Spleen (tissue), 11 donors: ENCODE measurements at regions not wholly inside any gene's neighbourhood (a gene's known extent, or its start where the extent isn't known, plus 50 kb on each side); places are given as distances from the start of the nearest gene placed in this dataset.
"Not testable (repeated sequence)": the region's sequence is repeated elsewhere in the genome, so short reads cannot be mapped to it uniquely, and the experiment has no call there.

Experiments used
- DNase-seq: peaks from one replicate; pipeline ENCODE4 v3.0.0-alpha.2; 2020
- H3K27ac ChIP-seq, 8 donors: fragments of 200-600 bp; sonication (generic) in 7 of 8; 1 replicate in 4 of 8; 2 replicates in 4 of 8; pipeline versions ENCODE4 v1.5.0 to v1.8.0; 2016 to 2021; ENCODE audit warnings: inconsistent platforms in 4 of 8, mild to moderate bottlenecking in 4 of 8, moderate library complexity in 1 of 8
- H3K27me3 ChIP-seq, 7 donors: fragments of 200-600 bp; sonication (generic) in 6 of 7; replicated peaks in 1 of 7; 1 replicate in 4 of 7; 2 replicates in 3 of 7; pipeline versions ENCODE4 v1.5.0 to v1.8.0; 2016 to 2021; ENCODE audit warnings: inconsistent platforms in 3 of 7, mild to moderate bottlenecking in 1 of 7
- H3K36me3 ChIP-seq, 6 donors: fragments of 200-600 bp; sonication (generic) in 5 of 6; 1 replicate in 4 of 6; 2 replicates in 2 of 6; pipeline versions ENCODE4 v1.5.0 to v1.8.0; 2016 to 2021; ENCODE audit warnings: inconsistent platforms in 2 of 6
- H3K4me1 ChIP-seq, 6 donors: fragments of 200-600 bp; sonication (generic) in 5 of 6; 1 replicate in 3 of 6; 2 replicates in 3 of 6; pipeline versions ENCODE4 v1.5.0 to v1.8.0; 2016 to 2021; ENCODE audit warnings: inconsistent platforms in 3 of 6
- H3K4me3 ChIP-seq, 8 donors: fragments of 200-600 bp; sonication (generic) in 7 of 8; 1 replicate in 4 of 8; 2 replicates in 4 of 8; pipeline versions ENCODE4 v1.5.0 to v1.8.0; 2016 to 2021; ENCODE audit warnings: inconsistent platforms in 4 of 8, mild to moderate bottlenecking in 4 of 8, moderate library complexity in 2 of 8
- H3K9me3 ChIP-seq, 8 donors: fragments of 200-600 bp; sonication (generic) in 7 of 8; 1 replicate in 4 of 8; 2 replicates in 4 of 8; pipeline versions ENCODE4 v1.5.0 to v1.8.0; 2016 to 2021; ENCODE audit warnings: inconsistent platforms in 4 of 8
- POLR2A ChIP-seq, 3 donors: fragments of 450-650 bp; IDR thresholded peaks; one replicate each; pipeline ENCODE4 v1.5.1; 2017; ENCODE audit warnings: antibody characterized with exemption in 3 of 3, mild to moderate bottlenecking in 1 of 3
- POLR2AphosphoS5 ChIP-seq, 3 donors: sonication (generic); formaldehyde crosslinking; IDR thresholded peaks; one replicate each; pipeline ENCODE4 v1.5.1; 2017; ENCODE audit warnings: antibody characterized with exemption in 3 of 3
- WGBS, 5 donors: extraction: QIAGEN DNeasy Blood & Tissue Kit in 3 of 5; methylation state at CpG; one replicate each; pipeline versions ENCODE4 v1.1.5 to v1.1.7; 2013 to 2018; 5-methylcytosine and 5-hydroxymethylcytosine counted together
- intact Hi-C: fragments of 100-400 bp; cut with DNase I; formaldehyde crosslinking; loops from one replicate; pipeline ENCODE4 v1.15.0; 2023; ENCODE audit warnings: low total_unique reads
- TF ChIP-seq, protein P1 (sequence below), 11 experiments: fragments of 200-600 bp in 7 of 11; fragments of 450-650 bp in 4 of 11; sonication (generic) in 4 of 11; IDR thresholded peaks in 8 of 11; conservative IDR thresholded peaks in 3 of 11; 1 replicate in 7 of 11; 2 replicates in 4 of 11; pipeline versions ENCODE4 v1.4.0 to v1.8.0; 2016 to 2021; ENCODE audit warnings: antibody characterized with exemption in 11 of 11, inconsistent platforms in 4 of 11, mild to moderate bottlenecking in 1 of 11
- donor health status: healthy with polysubstance abuse.
- donor health status: DM: no; HTN: no; CAD: no; lungs with moderate emphysema.
- donor health status: DM: no; HTN: no; CAD: no.
- donor health status: Bipolar disorder and iron deficiency.
- donor health status: healthy.
- donor health status: DM: no; HTN: no; CAD: no.
- donor health status: DM: yes; HTN: yes; CAD: no.

DNA sequence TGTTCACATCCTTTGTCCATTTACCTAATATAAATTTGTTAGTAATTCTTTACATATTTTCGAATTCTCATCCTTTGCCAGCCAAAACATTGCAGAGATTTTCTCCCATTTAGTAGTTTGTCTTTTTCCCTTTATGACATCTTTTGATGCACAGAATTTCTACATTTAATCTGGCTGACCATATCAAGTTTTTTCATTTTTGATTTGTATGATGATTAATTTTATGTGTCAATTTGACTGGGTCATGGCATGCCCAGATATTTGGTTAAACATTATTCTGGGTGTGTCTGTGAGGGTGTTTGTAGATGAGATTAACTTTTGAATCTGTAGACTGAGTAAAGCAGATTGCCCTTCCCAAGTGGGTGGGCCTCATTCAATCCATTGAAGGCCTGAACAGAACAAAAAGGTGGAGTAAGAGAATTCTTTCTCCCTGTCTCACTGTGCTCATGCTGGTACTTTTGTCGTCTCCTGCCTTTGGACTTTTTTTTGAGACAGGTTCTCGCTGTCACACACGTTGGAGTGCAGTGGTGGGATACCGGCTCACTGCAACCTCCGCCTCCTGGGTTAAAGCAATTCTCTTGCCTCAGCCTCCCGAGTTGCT, 72.1 kb upstream of the EPB41L1 start:
- WGBS, 5 donors: 94 to 95% (median 95%) methylated on average over 7 of the region's 7 CpGs
- H3K27ac ChIP-seq: no peak overlapping the region
- no peaks in the 10 kb centered on the region for H3K4me1 ChIP-seq
- H3K27me3 ChIP-seq: peaks cover 0 to 16% (median 0%) of the 10 kb centered on the region in 7 donors
- no peaks in the 10 kb centered on the region for H3K9me3 ChIP-seq
- DNase-seq: no peak
- intact Hi-C loops: no loop called here
- H3K4me3 ChIP-seq: no peak overlapping the region
- no peaks in the 10 kb centered on the region for H3K36me3 ChIP-seq
- TF ChIP-seq POLR2A (IDR thresholded peaks at IDR 0.05): no peak
- no peak for TF ChIP-seq POLR2AphosphoS5 (IDR thresholded peaks at IDR 0.05)
- TF ChIP-seq, protein P1, sequence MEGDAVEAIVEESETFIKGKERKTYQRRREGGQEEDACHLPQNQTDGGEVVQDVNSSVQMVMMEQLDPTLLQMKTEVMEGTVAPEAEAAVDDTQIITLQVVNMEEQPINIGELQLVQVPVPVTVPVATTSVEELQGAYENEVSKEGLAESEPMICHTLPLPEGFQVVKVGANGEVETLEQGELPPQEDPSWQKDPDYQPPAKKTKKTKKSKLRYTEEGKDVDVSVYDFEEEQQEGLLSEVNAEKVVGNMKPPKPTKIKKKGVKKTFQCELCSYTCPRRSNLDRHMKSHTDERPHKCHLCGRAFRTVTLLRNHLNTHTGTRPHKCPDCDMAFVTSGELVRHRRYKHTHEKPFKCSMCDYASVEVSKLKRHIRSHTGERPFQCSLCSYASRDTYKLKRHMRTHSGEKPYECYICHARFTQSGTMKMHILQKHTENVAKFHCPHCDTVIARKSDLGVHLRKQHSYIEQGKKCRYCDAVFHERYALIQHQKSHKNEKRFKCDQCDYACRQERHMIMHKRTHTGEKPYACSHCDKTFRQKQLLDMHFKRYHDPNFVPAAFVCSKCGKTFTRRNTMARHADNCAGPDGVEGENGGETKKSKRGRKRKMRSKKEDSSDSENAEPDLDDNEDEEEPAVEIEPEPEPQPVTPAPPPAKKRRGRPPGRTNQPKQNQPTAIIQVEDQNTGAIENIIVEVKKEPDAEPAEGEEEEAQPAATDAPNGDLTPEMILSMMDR (IDR thresholded peaks at IDR 0.05 in 8 of 11, conservative IDR thresholded peaks at IDR 0.05 in 3 of 11): no peak

DNA sequence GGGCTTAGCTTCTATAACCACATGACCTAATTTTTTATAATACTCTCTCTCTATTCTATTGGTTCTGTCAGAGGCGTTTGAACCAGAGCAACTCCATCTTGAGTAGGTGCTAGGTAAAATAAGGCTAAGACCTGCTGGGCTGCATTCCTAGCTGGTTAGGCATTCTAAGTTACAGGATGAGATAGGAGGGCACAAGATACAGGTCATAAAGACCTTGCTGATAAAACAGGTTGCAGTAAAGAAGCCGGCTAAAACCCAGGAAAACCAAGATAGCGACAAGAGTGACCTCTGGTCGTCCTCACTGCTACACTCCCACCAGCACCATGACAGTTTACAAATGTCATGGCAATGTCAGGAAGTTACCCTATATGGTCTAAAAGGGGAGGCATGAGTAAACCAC, 71.3 kb upstream of the EPB41L1 start:
- H3K36me3 ChIP-seq, H3K4me3 ChIP-seq, intact Hi-C loops, H3K4me1 ChIP-seq, H3K27ac ChIP-seq, H3K27me3 ChIP-seq, DNase-seq, H3K9me3 ChIP-seq: not testable (repeated sequence)
- WGBS, 5 donors: 68 to 87% (median 81%) methylated on average over 4 of the region's 4 CpGs

DNA sequence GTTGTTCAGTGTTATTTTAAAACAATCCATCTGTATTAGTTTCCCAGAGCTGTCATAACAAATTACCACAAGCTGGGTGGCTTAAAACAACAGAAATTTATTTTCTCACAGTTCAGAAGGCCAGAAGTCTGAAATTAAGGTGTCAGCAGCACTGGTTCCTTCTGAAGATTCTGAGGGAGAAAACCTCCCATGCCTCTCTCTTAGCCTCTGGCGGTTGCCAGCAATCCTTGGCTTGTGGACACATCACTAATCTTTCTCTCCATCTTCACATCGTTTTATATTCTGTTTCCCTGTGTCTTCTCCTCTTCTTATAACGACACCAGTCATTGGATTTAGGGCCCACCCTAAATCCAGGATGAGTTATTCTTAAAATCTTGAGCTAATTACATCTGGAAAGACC, 70.2 kb upstream of the EPB41L1 start:
- H3K27ac ChIP-seq: no peak overlapping the region
- intact Hi-C loops: no loop called here
- H3K27me3 ChIP-seq: peaks cover 0 to 12% (median 0%) of the 10 kb centered on the region in 7 donors

DNA sequence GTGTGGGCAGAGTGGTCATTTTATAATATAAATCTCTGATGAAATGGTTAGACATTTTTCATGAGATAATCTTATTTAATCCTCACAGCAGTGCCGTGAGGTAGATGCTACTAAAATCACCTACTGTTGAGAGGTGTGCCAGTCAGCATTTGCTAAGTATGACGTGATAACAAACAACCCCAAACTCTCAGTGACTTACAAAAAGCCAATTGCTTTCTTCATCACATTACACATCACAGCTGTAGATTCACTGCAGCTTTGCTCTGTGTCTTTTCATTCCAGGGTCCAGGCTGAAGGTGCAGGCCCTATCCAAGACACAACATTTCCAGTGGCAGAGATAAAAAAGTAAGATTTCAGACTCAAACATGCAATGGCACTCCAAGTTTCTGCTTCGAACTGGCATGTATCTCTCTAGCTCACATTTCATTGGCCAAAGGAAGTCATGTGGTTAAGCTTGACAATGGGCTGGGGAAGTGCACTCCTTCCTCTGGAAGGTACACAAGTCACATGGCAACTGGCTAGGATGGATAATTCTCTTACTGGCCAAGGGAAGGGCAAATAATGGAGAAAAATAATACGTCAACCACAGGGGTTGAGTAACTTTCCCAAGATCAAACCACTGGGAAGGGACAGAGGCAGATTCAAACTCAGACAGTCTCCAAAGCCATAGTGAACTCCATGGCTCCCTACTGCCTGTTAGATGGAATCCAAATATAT, 69.5 kb upstream of the EPB41L1 start:
- WGBS, 5 donors: 80 to 88% (median 83%) methylated on average over 4 of the region's 4 CpGs
- Histone ChIP-seq H3K27ac (no peak overlapping the region), H3K27me3 (peaks cover 0 to 19% (median 0%) of the 10 kb centered on the region in 7 donors), H3K4me3 (no peak overlapping the region), H3K36me3 (no peaks in the 10 kb centered on the region), H3K4me1 (no peaks in the 10 kb centered on the region), H3K9me3 (no peaks in the 10 kb centered on the region)
- intact Hi-C loops: no loop called here
- no peak for DNase-seq
- no peak for TF ChIP-seq POLR2A (IDR thresholded peaks at IDR 0.05)
- TF ChIP-seq, protein P1 (IDR thresholded peaks at IDR 0.05 in 8 of 11, conservative IDR thresholded peaks at IDR 0.05 in 3 of 11): no peak
- TF ChIP-seq POLR2AphosphoS5 (IDR thresholded peaks at IDR 0.05): no peak

More for the DNA sequence above, 70.2 kb upstream of the EPB41L1 start:
- H3K4me3 ChIP-seq: no peak overlapping the region
- WGBS, 5 donors: 85 to 95% (median 89%) methylated on average over 3 of the region's 3 CpGs
- no peaks in the 10 kb centered on the region for H3K4me1 ChIP-seq
- DNase-seq: no peak
- TF ChIP-seq POLR2A (IDR thresholded peaks at IDR 0.05) (no peak), POLR2AphosphoS5 (IDR thresholded peaks at IDR 0.05) (no peak)
- TF ChIP-seq, protein P1 (IDR thresholded peaks at IDR 0.05 in 8 of 11, conservative IDR thresholded peaks at IDR 0.05 in 3 of 11): no peak
- H3K9me3 ChIP-seq: no peaks in the 10 kb centered on the region
- no peaks in the 10 kb centered on the region for H3K36me3 ChIP-seq
